ENCODE measurements at regions not wholly inside any gene's neighbourhood (a gene's known extent, or its start where the extent isn't known, plus 50 kb on each side); places are given as distances from the start of the nearest gene placed in this dataset.

DNA sequence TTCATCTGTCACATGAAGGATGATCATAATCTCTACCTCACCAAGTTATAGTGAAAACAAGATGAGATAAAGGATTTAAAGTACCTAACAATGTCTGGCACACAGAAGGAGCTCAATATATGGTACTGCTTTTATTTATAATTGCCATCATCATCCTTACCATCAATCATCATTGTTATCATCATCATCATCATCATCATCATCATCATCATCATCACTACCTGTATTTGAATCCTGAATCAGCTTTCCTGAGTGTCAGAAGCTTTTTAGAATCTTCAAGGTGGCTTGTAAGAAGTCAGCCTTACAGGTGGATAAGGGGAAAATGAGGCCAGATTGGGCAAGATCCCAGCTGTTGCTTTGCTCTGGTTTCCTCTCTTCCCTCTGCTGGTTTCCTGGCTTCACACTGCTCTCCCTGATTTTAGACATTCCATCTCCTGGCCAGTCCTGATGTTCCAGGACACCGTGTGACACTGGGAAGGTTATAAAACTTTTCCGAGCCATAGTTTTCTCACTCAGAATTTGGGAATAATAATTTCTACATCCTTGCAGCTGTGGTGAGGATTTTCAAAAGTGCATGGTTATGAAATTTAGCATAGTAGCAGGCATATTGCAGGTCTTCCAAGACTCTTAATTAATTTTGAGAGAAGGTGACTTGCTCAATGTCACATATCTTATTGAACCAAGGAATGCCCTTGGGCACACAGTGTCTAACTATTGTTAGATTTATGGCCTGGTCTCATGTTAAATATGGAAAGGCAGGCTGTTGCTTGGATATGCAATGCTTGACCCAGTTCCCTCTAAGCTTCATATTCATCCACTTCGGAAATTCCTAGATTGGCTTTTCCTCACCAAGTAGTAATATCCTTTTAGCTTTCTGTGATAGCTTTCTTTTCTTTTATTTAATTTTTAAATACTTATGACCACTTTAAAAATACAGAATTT lies 160.7 kb downstream of the TMEM38B start:
- H3K4me3 ChIP-seq (ENCODE audit: low read length), result no peak overlapping the region
- DNase-seq (ENCODE audit: low read depth), result no peak
- TF ChIP-seq, protein P1, sequence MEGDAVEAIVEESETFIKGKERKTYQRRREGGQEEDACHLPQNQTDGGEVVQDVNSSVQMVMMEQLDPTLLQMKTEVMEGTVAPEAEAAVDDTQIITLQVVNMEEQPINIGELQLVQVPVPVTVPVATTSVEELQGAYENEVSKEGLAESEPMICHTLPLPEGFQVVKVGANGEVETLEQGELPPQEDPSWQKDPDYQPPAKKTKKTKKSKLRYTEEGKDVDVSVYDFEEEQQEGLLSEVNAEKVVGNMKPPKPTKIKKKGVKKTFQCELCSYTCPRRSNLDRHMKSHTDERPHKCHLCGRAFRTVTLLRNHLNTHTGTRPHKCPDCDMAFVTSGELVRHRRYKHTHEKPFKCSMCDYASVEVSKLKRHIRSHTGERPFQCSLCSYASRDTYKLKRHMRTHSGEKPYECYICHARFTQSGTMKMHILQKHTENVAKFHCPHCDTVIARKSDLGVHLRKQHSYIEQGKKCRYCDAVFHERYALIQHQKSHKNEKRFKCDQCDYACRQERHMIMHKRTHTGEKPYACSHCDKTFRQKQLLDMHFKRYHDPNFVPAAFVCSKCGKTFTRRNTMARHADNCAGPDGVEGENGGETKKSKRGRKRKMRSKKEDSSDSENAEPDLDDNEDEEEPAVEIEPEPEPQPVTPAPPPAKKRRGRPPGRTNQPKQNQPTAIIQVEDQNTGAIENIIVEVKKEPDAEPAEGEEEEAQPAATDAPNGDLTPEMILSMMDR (conservative IDR thresholded peaks at IDR 0.05; ENCODE audit: low read depth, low read length), result no peak

DNA sequence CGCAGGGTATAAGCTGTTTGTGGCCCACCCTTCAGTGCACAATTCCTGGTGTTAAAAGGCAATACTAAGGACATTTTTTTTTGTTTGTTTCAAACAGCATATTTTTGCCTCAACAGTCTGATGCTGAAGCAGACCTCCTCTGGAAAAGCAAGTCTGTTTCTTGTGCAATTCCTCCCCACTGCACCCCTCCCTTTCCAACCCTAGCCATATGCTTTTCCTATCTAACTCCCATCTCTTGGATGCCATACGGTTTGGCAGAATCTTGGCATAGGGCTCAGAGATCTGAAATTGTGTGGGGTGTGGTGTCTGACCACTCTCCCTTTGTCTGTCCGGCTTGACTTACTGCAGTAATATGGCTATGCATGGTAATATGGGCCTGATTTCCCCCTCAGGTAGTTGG lies 161.6 kb downstream of the TMEM38B start:
- no peak overlapping the region for H3K4me3 ChIP-seq (ENCODE audit: low read length)
- no peak for DNase-seq (ENCODE audit: low read depth)
- TF ChIP-seq, protein P1 (conservative IDR thresholded peaks at IDR 0.05; ENCODE audit: low read depth, low read length), result no peak

DNA sequence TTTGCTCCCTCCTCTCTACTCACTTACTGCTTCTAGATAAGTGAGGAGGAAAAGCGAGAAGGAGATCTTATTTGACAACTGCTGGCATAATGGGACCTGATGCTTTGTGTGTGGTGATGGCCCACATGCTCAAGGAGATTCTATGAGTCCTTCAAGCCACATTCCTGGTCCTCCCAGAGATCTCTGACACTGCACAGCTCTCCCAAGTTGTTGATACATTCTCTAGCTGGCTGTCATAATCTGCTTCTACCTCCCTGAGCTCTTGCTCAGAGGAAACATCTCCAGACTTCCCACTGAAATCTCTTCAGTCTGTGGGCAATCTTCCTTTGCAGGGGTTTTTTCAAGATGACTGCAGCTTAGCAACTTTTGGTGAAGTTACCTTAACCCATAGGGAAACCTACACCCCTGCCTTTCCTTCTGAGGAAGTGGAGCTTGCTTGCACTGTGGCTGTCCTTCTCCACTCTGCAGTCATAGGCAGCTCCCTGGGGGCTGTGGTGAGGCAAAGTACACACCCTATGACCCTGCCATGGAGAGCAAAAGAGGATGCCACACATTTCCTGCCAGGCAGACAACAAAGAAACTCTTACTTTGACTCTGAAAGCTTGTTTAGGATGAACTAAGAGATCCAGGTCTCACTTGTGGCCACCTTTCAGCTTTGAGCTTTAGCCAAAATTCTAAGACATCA lies 163.8 kb downstream of the TMEM38B start:
- no peak overlapping the region for H3K4me3 ChIP-seq (ENCODE audit: low read length)
- TF ChIP-seq, protein P1 (conservative IDR thresholded peaks at IDR 0.05; ENCODE audit: low read depth, low read length), result no peak

DNA sequence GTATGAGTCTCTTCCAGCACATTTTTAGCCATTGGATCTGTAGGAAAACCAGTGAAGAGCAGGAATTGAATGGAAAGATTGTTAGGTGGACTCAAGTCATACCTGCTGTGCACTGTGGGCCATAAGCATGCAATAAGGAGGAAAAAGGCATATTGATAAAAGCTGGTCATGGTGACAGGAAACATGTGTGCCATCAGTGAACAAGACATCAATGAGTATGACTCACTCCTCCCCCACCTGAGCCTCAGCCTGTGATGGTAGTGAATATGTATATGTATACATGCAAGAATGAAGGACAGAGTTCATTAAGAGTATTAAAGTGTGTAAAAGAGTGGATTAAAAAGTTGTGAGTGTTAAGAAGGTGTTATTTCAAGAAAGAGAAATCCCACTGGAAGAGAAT lies 164.5 kb downstream of the TMEM38B start:
- DNase-seq (ENCODE audit: low read depth), result no peak
- no peak overlapping the region for H3K4me3 ChIP-seq (ENCODE audit: low read length)
- TF ChIP-seq, protein P1 (conservative IDR thresholded peaks at IDR 0.05; ENCODE audit: low read depth, low read length), result no peak

More for the DNA sequence above, 163.8 kb downstream of the TMEM38B start:
- no peak for DNase-seq (ENCODE audit: low read depth)

DNA sequence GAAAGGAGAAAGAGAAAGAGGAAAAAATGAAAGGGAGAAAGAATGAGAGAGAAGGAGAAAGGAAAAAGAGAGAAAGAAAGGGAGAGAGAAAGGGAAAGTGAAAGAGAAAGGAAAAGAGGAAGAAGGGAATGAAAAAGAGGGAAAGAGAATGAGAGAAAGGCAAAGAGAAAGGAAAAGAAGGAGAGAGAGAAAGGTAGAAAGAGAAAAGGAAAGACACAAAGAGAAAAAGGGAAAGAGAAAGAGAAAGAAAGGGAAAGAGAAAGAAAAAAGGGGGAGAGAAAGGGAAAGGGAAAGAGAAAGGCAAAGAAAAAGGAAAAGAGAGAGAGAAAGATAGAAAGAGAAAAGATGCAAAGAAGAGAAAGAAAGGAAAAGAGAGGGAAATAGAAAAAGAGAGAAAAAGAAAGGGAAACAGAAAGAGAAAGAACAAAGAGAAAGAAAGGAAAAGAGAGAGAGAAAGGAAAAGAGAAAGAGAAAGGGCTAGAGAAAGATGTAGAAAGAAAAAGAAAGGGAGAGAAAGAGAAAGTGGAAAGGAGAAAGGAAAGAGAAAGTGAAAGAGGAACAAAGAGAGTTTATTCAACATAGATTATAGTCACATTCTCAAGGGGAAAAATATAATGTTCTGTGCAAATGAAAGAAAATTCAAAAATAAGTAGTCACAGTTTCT lies 165.2 kb downstream of the TMEM38B start:
- TF ChIP-seq, protein P1 (conservative IDR thresholded peaks at IDR 0.05; ENCODE audit: low read depth, low read length), result no peak
- DNase-seq (ENCODE audit: low read depth), result no peak
- no peak overlapping the region for H3K4me3 ChIP-seq (ENCODE audit: low read length)

DNA sequence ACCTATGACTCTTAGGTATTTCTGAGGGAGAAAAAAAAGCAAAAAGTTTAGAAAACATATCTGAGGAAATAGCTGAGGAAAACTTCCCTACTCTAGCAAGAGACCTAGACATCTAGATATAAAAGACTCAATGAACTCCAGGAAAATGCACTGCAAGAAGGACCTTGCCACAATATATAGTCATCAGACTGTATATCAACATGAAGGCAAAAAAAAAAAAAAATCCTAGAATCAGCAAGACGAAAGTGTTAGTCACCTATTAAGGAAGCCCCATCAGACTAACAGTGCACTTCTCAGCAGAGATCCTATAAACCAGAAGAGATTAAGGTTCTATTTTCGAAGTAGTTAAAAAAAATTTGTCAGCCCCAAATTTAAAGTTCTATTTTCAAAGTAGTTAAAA lies 166.2 kb downstream of the TMEM38B start:
- no peak for DNase-seq (ENCODE audit: low read depth)
- H3K4me3 ChIP-seq (ENCODE audit: low read length), result no peak overlapping the region
- TF ChIP-seq, protein P1 (conservative IDR thresholded peaks at IDR 0.05; ENCODE audit: low read depth, low read length), result no peak
